A549 (cell line): ENCODE measurements at regions not wholly inside any gene's neighbourhood (a gene's known extent, or its start where the extent isn't known, plus 50 kb on each side); places are given as distances from the start of the nearest gene placed in this dataset.

Experiments used
- ATAC-seq, 2 experiments: fragments of 200-7000 bp in 1 of 2; fragments of >200 bp in 1 of 2; cut with Nextera tagmentation in 1 of 2; cut with Tn5 transposase in 1 of 2; 3 replicates each; pipeline versions ENCODE4 v1.8.0 to v1.9.1; 2018 to 2020; ENCODE audit warnings: mild to moderate bottlenecking in 1 of 2, moderate library complexity in 1 of 2
- CTCF ChIA-PET: fragments of 300-600 bp; sonication (Branson Sonifier 250); formaldehyde crosslinking; extraction: SDS; loops from one replicate; lab custom pipeline; 2021; ENCODE audit warnings: antibody characterized with exemption, inconsistent platforms; lab: Yijun Ruan, JAX
- POLR2A ChIA-PET: fragments of 350-600 bp; formaldehyde crosslinking; extraction: SDS; loops from one replicate; lab custom pipeline; 2021; ENCODE audit warnings: antibody characterized with exemption, inconsistent platforms; lab: Yijun Ruan, JAX
- DNase-seq, 2 experiments: peaks; one replicate each; pipeline versions ENCODE4 v3.0.0 to v3.0.0-alpha.2; 2011 to 2016; ENCODE audit warnings: low read depth in 1 of 2, low spot score in 1 of 2
- FAIRE-seq: peaks from 2 replicates; lab custom pipeline; 2011; peaks lifted over from hg19 to GRCh38; lab: Jason Lieb, UNC
- H3K27ac ChIP-seq, 2 experiments: fragments of >200 bp; sonication (Bioruptor Twin); formaldehyde crosslinking; 3 replicates each; pipeline ENCODE4 v1.5.1; 2016 to 2017
- H3K4me1 ChIP-seq: fragments of >200 bp; sonication (Bioruptor Twin); formaldehyde crosslinking; 3 replicates; pipeline ENCODE4 v1.6.1; 2016
- H3K4me2 ChIP-seq: fragments of >200 bp; sonication (Bioruptor Twin); formaldehyde crosslinking; 3 replicates; pipeline ENCODE4 v1.6.1; 2016
- H3K4me3 ChIP-seq: fragments of >200 bp; sonication (Bioruptor Twin); formaldehyde crosslinking; 3 replicates; pipeline ENCODE4 v1.5.1; 2016
- H3K9me3 ChIP-seq: fragments of >200 bp; sonication (Bioruptor Twin); formaldehyde crosslinking; 3 replicates; pipeline ENCODE4 v1.6.1; 2016
- BCL3 ChIP-seq: fragments of >200 bp; sonication (Bioruptor Twin); formaldehyde crosslinking; IDR thresholded peaks from 3 replicates; pipeline ENCODE4 v1.6.1; 2016
- E2F6 ChIP-seq: IDR thresholded peaks from 2 replicates; pipeline ENCODE4 v1.6.1; 2012; ENCODE audit warnings: low read depth, borderline replicate concordance
- ELK1 ChIP-seq: fragments of 150-350 bp; IDR thresholded peaks from 2 replicates; pipeline ENCODE4 v1.6.1; 2014; ENCODE audit warnings: low read depth, mild to moderate bottlenecking, low read length
- EP300 ChIP-seq, 2 experiments: fragments of >200 bp; sonication (Bioruptor Twin); formaldehyde crosslinking; IDR thresholded peaks; 2 replicates in 1 of 2; 3 replicates in 1 of 2; pipeline ENCODE4 v1.6.1; 2016 to 2017
- FOSB ChIP-seq: fragments of 250-450 bp; sonication (Bioruptor Pico); IDR thresholded peaks from 2 replicates; pipeline ENCODE4 v1.5.0; 2020; ENCODE audit warnings: mild to moderate bottlenecking, moderate library complexity
- FOXS1 ChIP-seq: fragments of 250-450 bp; sonication (Bioruptor Pico); IDR thresholded peaks from 2 replicates; pipeline ENCODE4 v1.5.0; 2020; ENCODE audit warnings: mild to moderate bottlenecking, moderate library complexity
- GATA3 ChIP-seq: IDR thresholded peaks from 2 replicates; pipeline ENCODE4 v1.6.1; 2012; ENCODE audit warnings: borderline replicate concordance
- HEYL ChIP-seq: fragments of 250-450 bp; sonication (Bioruptor Pico); IDR thresholded peaks from 2 replicates; pipeline ENCODE4 v1.8.0; 2021; ENCODE audit warnings: mild to moderate bottlenecking, moderate library complexity
- HOXB13 ChIP-seq: fragments of 250-450 bp; sonication (Bioruptor Pico); IDR thresholded peaks from 2 replicates; pipeline ENCODE4 v1.5.0; 2020; ENCODE audit warnings: low read depth, mild to moderate bottlenecking, moderate library complexity
- HOXB5 ChIP-seq: fragments of 250-450 bp; sonication (Bioruptor Pico); IDR thresholded peaks from 2 replicates; pipeline ENCODE4 v1.5.0; 2020; ENCODE audit warnings: mild to moderate bottlenecking, moderate library complexity
- JUN ChIP-seq, 2 experiments: fragments of >200 bp; sonication (Bioruptor Twin); formaldehyde crosslinking; IDR thresholded peaks; 2 replicates in 1 of 2; 3 replicates in 1 of 2; pipeline ENCODE4 v1.6.1; 2016 to 2017
- JUNB ChIP-seq: fragments of >200 bp; sonication (Bioruptor Twin); formaldehyde crosslinking; IDR thresholded peaks from 2 replicates; pipeline ENCODE4 v1.6.1; 2016
- KDM1A ChIP-seq: fragments of 200-600 bp; sonication (generic); IDR thresholded peaks from 2 replicates; pipeline ENCODE4 v1.6.1; 2016; ENCODE audit warnings: low read depth, mild to moderate bottlenecking
- MAFK ChIP-seq: fragments of 450-650 bp; IDR thresholded peaks from 2 replicates; pipeline ENCODE4 v1.6.1; 2014; ENCODE audit not compliant: partially characterized antibody
- MAX ChIP-seq: IDR thresholded peaks from 2 replicates; pipeline ENCODE4 v1.6.1; 2012
- MAZ ChIP-seq: fragments of 150-350 bp; IDR thresholded peaks from 2 replicates; pipeline ENCODE4 v1.6.1; 2014; ENCODE audit warnings: antibody characterized with exemption, low read depth, low read length, borderline replicate concordance
- NFE2L2 ChIP-seq: fragments of 150-350 bp; conservative IDR thresholded peaks from 2 replicates; pipeline ENCODE4 v1.6.1; 2014; ENCODE audit warnings: low read length
- NPAS2 ChIP-seq: fragments of 250-450 bp; sonication (Bioruptor Pico); IDR thresholded peaks from 2 replicates; pipeline ENCODE4 v1.8.0; 2022; ENCODE audit warnings: mild to moderate bottlenecking, moderate library complexity, borderline replicate concordance
- POLR2A ChIP-seq: IDR thresholded peaks from 2 replicates; pipeline ENCODE4 v1.6.1; 2012; ENCODE audit warnings: mild to moderate bottlenecking, low read length
- POLR2AphosphoS2 ChIP-seq: conservative IDR thresholded peaks from 2 replicates; pipeline ENCODE4 v1.6.1; 2012; ENCODE audit warnings: low read length, improper control_type of control experiment, inconsistent platforms
- RAD21 ChIP-seq, 2 experiments: fragments of >200 bp in 1 of 2; sonication (Bioruptor Twin) in 1 of 2; formaldehyde crosslinking in 1 of 2; IDR thresholded peaks in 1 of 2; conservative IDR thresholded peaks in 1 of 2; 2 replicates in 1 of 2; 3 replicates in 1 of 2; pipeline ENCODE4 v1.6.1; 2012 to 2018; ENCODE audit warnings: inconsistent platforms in 1 of 2
- RCOR1 ChIP-seq: fragments of 150-350 bp; IDR thresholded peaks from 2 replicates; pipeline ENCODE4 v1.6.1; 2014; ENCODE audit warnings: antibody characterized with exemption, low read length, low read depth
- SMC3 ChIP-seq: fragments of >200 bp; sonication (Bioruptor Twin); formaldehyde crosslinking; IDR thresholded peaks from 3 replicates; pipeline ENCODE4 v1.6.1; 2018; ENCODE audit warnings: inconsistent platforms
- SREBF2 ChIP-seq: fragments of 450-650 bp; IDR thresholded peaks from 2 replicates; pipeline ENCODE4 v1.6.1; 2014; ENCODE audit warnings: mild to moderate bottlenecking, moderate library complexity
- TP53 ChIP-seq: fragments of 250-450 bp; sonication (Bioruptor Pico); IDR thresholded peaks from 2 replicates; pipeline ENCODE4 v1.5.0; 2021; ENCODE audit warnings: mild to moderate bottlenecking, moderate library complexity
- ZC3H11A ChIP-seq: fragments of 450-650 bp; IDR thresholded peaks from 2 replicates; pipeline ENCODE4 v1.6.1; 2014; ENCODE audit warnings: antibody characterized with exemption, mild to moderate bottlenecking
- ZNF302 ChIP-seq: fragments of 250-450 bp; sonication (Bioruptor Pico); IDR thresholded peaks from 2 replicates; pipeline ENCODE4 v1.9.0; 2021; ENCODE audit warnings: inconsistent platforms, mild to moderate bottlenecking, moderate library complexity
- ZSCAN20 ChIP-seq: fragments of 250-450 bp; sonication (Bioruptor Pico); IDR thresholded peaks from 2 replicates; pipeline ENCODE4 v1.8.0; 2022; ENCODE audit warnings: mild to moderate bottlenecking, moderate library complexity
- WGBS: methylation state at CpG from one replicate; pipeline ENCODE4 v1.1.6; 2017; ENCODE audit errors: missing lambda C conversion rate; 5-methylcytosine and 5-hydroxymethylcytosine counted together

GRCh38 chr2:198359308-198359707 is 554.9 kb downstream of the PLCL1 start:
- POLR2A ChIA-PET = no interaction called here
- H3K27ac ChIP-seq = no peak overlapping the region
- H3K4me1 ChIP-seq = no peaks in the 10 kb centered on the region
- H3K4me3 ChIP-seq = no peak overlapping the region
- ATAC-seq = no peak
- TF ChIP-seq HOXB13 (CRISPR knock-in tag) = no peak
- TF ChIP-seq SREBF2 = no peak
- TF ChIP-seq JUNB = no peak
- H3K4me2 ChIP-seq = no peak overlapping the region
- no peak for FAIRE-seq
- WGBS = 34% methylated on average over 5 of the region's 5 CpGs
- no peak for DNase-seq
- H3K9me3 ChIP-seq = no peaks in the 10 kb centered on the region
- CTCF ChIA-PET = interaction anchor here (0.6 kb wide), 1 partner anchor 1237 kb away, joined by 5 read pairs; no protein-coding TSS in a partner anchor

- Histone ChIP-seq H3K4me1 (no peaks in the 10 kb centered on the region), H3K4me3 (no peak overlapping the region)
- ChIA-PET CTCF (no interaction called here), POLR2A (no interaction called here)
- no peak for TF ChIP-seq NPAS2 (CRISPR knock-in tag)
- TF ChIP-seq ZSCAN20 (CRISPR knock-in tag) = no peak
- TF ChIP-seq KDM1A = no peak
- TF ChIP-seq, all 56 proteins: peak for 0
- no peak for FAIRE-seq
- H3K4me2 ChIP-seq = no peak overlapping the region
- H3K9me3 ChIP-seq = no peaks in the 10 kb centered on the region
- no peak for DNase-seq
- H3K27ac ChIP-seq = no peak overlapping the region
- 29% methylated on average over 4 of the region's 4 CpGs for WGBS
- ATAC-seq = no peak
These were observed 551.8 kb downstream of the PLCL1 start for GRCh38 chr2:198356157-198356556.

GRCh38 chr2:198351647-198352046 is 547.3 kb downstream of the PLCL1 start:
- Histone ChIP-seq H3K4me2 (no peak overlapping the region), H3K4me3 (no peak overlapping the region), H3K9me3 (no peaks in the 10 kb centered on the region), H3K4me1 (no peaks in the 10 kb centered on the region), H3K27ac (no peak overlapping the region)
- DNase-seq = no peak
- POLR2A ChIA-PET = no interaction called here
- CTCF ChIA-PET = no interaction called here
- 5% methylated on average over 4 of the region's 4 CpGs for WGBS
- TF ChIP-seq GATA3 (no peak), POLR2A (no peak), KDM1A (no peak), POLR2AphosphoS2 (no peak), ZC3H11A (no peak), BCL3 (no peak), RAD21 (conservative IDR thresholded peaks at IDR 0.05 in 1 of 2, IDR thresholded peaks at IDR 0.05 in 1 of 2) (no peak), MAX (no peak), E2F6 (no peak), NFE2L2 (no peak), HOXB5 (CRISPR knock-in tag) (no peak)
- no peak for ATAC-seq
- FAIRE-seq = no peak

- no peak for DNase-seq
- ChIA-PET POLR2A (no interaction called here), CTCF (no interaction called here)
- 21% methylated on average over 4 of the region's 4 CpGs for WGBS
- no peaks in the 10 kb centered on the region for H3K4me1 ChIP-seq
- no peak overlapping the region for H3K27ac ChIP-seq
- no peak overlapping the region for H3K4me2 ChIP-seq
- no peak for FAIRE-seq
- no peaks in the 10 kb centered on the region for H3K9me3 ChIP-seq
- no peak for ATAC-seq
- H3K4me3 ChIP-seq = no peak overlapping the region
- TF ChIP-seq ZSCAN20 (CRISPR knock-in tag) = no peak
- no peak for TF ChIP-seq MAZ
- TF ChIP-seq JUNB = no peak
- no peak for TF ChIP-seq RCOR1
- no peak for TF ChIP-seq BCL3
- no peak for TF ChIP-seq EP300 (IDR thresholded peaks at IDR 0.05)
- no peak for TF ChIP-seq TP53 (CRISPR knock-in tag)
- no peak for TF ChIP-seq HEYL
- TF ChIP-seq JUN (IDR thresholded peaks at IDR 0.05) = no peak
- TF ChIP-seq ELK1 = no peak
- no peak for TF ChIP-seq FOSB (CRISPR knock-in tag)
- no peak for TF ChIP-seq MAFK
- no peak for TF ChIP-seq SMC3
- no peak for TF ChIP-seq SREBF2
- TF ChIP-seq FOXS1 (CRISPR knock-in tag) = no peak
- TF ChIP-seq ZNF302 = no peak
- no peak for TF ChIP-seq KDM1A
These were observed 543.6 kb downstream of the PLCL1 start for GRCh38 chr2:198347946-198348345.
